SK-N-SH (cell line): ENCODE measurements at regions not wholly inside any gene's neighbourhood (a gene's known extent, or its start where the extent isn't known, plus 50 kb on each side); places are given as distances from the start of the nearest gene placed in this dataset.

ENCODE experiments used
- CTCF ChIA-PET: fragments of 300-600, 350-600 bp; formaldehyde crosslinking; extraction: SDS; loops from one replicate; lab custom pipeline; 2021; lab: Yijun Ruan, JAX
- POLR2A ChIA-PET: fragments of 350-600 bp; sonication (Branson Sonifier 250); formaldehyde crosslinking; extraction: SDS; loops from one replicate; lab custom pipeline; 2020; ENCODE audit warnings: antibody characterized with exemption, inconsistent platforms; lab: Yijun Ruan, JAX
- DNase-seq: peaks from one replicate; pipeline ENCODE4 v3.0.0; 2012
- H2AFZ ChIP-seq: fragments of 200-600 bp; sonication (generic); 2 replicates; pipeline ENCODE4 v1.8.1; 2016; ENCODE audit warnings: antibody characterized with exemption, mild to moderate bottlenecking, low read depth
- H3F3A ChIP-seq: fragments of 200-600 bp; sonication (generic); replicated peaks from 2 replicates; pipeline ENCODE3; 2016; ENCODE audit warnings: antibody characterized with exemption, mild to moderate bottlenecking; ENCODE audit not compliant: insufficient read depth
- H3K27ac ChIP-seq, 2 experiments: fragments of 200-500 bp in 1 of 2; fragments of 200-600 bp in 1 of 2; sonication (Bioruptor generic) in 1 of 2; sonication (generic), shearing (Covaris generic) in 1 of 2; 2 replicates each; pipeline versions ENCODE4 v1.5.1 to v1.6.1; 2014 to 2016; ENCODE audit warnings: low read depth in 2 of 2, inconsistent platforms in 1 of 2, low read length in 1 of 2, mild to moderate bottlenecking in 1 of 2, mixed read lengths in 1 of 2
- H3K27me3 ChIP-seq: fragments of 200-600 bp; sonication (generic), shearing (Covaris generic); 2 replicates; pipeline ENCODE4 v1.6.1; 2016; ENCODE audit warnings: mixed run types; ENCODE audit not compliant: insufficient read depth
- H3K36me3 ChIP-seq, 2 experiments: fragments of 200-500 bp in 1 of 2; fragments of 200-600 bp in 1 of 2; sonication (Bioruptor generic) in 1 of 2; sonication (generic) in 1 of 2; replicated peaks in 1 of 2; 2 replicates each; pipeline versions ENCODE3 to v1.5.1; 2014 to 2016; ENCODE audit warnings: low read length in 1 of 2, mild to moderate bottlenecking in 1 of 2; ENCODE audit not compliant: insufficient read depth in 2 of 2, control insufficient read depth in 1 of 2
- H3K4me1 ChIP-seq, 2 experiments: fragments of 200-500 bp in 1 of 2; fragments of 200-600 bp in 1 of 2; sonication (Bioruptor generic) in 1 of 2; sonication (generic), shearing (Covaris generic) in 1 of 2; 2 replicates each; pipeline versions ENCODE4 v1.5.1 to v1.6.1; 2014 to 2016; ENCODE audit warnings: low read depth in 1 of 2, low read length in 1 of 2, mixed run types in 1 of 2; ENCODE audit not compliant: insufficient read depth in 2 of 2, control insufficient read depth in 1 of 2
- H3K4me2 ChIP-seq: fragments of 200-600 bp; sonication (generic), shearing (Covaris generic); 2 replicates; pipeline ENCODE4 v1.6.1; 2017; ENCODE audit warnings: mixed run types
- H3K4me3 ChIP-seq, 2 experiments: fragments of 200-500 bp in 1 of 2; fragments of 200-600 bp in 1 of 2; sonication (Bioruptor generic) in 1 of 2; sonication (generic), shearing (Covaris generic) in 1 of 2; 2 replicates each; pipeline versions ENCODE4 v1.5.1 to v1.8.1; 2014 to 2016; ENCODE audit warnings: low read depth in 2 of 2, inconsistent platforms in 1 of 2, low read length in 1 of 2, mild to moderate bottlenecking in 1 of 2, mixed read lengths in 1 of 2, moderate library complexity in 1 of 2
- H3K79me2 ChIP-seq: fragments of 200-600 bp; sonication (generic); 2 replicates; pipeline ENCODE4 v1.8.1; 2017; ENCODE audit warnings: mild to moderate bottlenecking; ENCODE audit not compliant: insufficient read depth
- H3K9ac ChIP-seq: fragments of 200-600 bp; sonication (generic); 2 replicates; pipeline ENCODE4 v1.6.1; 2017; ENCODE audit warnings: mixed run types
- H3K9me2 ChIP-seq: fragments of 200-600 bp; sonication (generic); 2 replicates; pipeline ENCODE4 v1.6.1; 2017; ENCODE audit warnings: mixed run types
- H3K9me3 ChIP-seq: fragments of 200-600 bp; sonication (generic); 2 replicates; pipeline ENCODE4 v1.6.1; 2017; ENCODE audit warnings: mixed run types, mild to moderate bottlenecking, moderate library complexity
- H4K20me1 ChIP-seq: fragments of 200-600 bp; sonication (generic); 2 replicates; pipeline ENCODE4 v1.6.1; 2017; ENCODE audit warnings: mild to moderate bottlenecking, mixed run types; ENCODE audit not compliant: insufficient read depth
- FOXJ3 ChIP-seq: sonication (generic); formaldehyde crosslinking; IDR thresholded peaks from 2 replicates; pipeline ENCODE4 v1.5.1; 2020; ENCODE audit warnings: mild to moderate bottlenecking, missing genetic modification reagents
- FOXM1 ChIP-seq: IDR thresholded peaks from 2 replicates; pipeline ENCODE4 v1.4.0; 2012; ENCODE audit warnings: low read depth, mild to moderate bottlenecking
- GATA2 ChIP-seq: sonication (generic); formaldehyde crosslinking; IDR thresholded peaks from 2 replicates; pipeline ENCODE4 v1.5.0; 2020; ENCODE audit warnings: mild to moderate bottlenecking, missing genetic modification reagents
- JUND ChIP-seq: IDR thresholded peaks from 2 replicates; pipeline ENCODE4 v1.4.0; 2012
- NRF1 ChIP-seq: IDR thresholded peaks from 2 replicates; pipeline ENCODE4 v1.6.1; 2012; ENCODE audit warnings: low read depth, mild to moderate bottlenecking, low read length
- RCOR1 ChIP-seq: fragments of 150-350 bp; IDR thresholded peaks from 2 replicates; pipeline ENCODE4 v1.6.1; 2017; ENCODE audit warnings: antibody characterized with exemption, low read length
- RFX5 ChIP-seq: IDR thresholded peaks from 2 replicates; pipeline ENCODE4 v1.6.1; 2012; ENCODE audit warnings: mild to moderate bottlenecking, improper control_type of control experiment, low read length
- SIN3A ChIP-seq: IDR thresholded peaks from 2 replicates; pipeline ENCODE4 v1.6.1; 2012; ENCODE audit warnings: low read depth, mild to moderate bottlenecking, low read length, moderate library complexity, borderline replicate concordance
- TAF1 ChIP-seq: IDR thresholded peaks from 2 replicates; pipeline ENCODE4 v1.6.1; 2012; ENCODE audit warnings: low read depth, mild to moderate bottlenecking, low read length, moderate library complexity, borderline replicate concordance
- YY1 ChIP-seq: IDR thresholded peaks from 2 replicates; pipeline ENCODE4 v1.4.0; 2012; ENCODE audit warnings: low read depth, mild to moderate bottlenecking
- ZBTB33 ChIP-seq: IDR thresholded peaks from 2 replicates; pipeline ENCODE4 v1.4.0; 2012; ENCODE audit warnings: low read depth, borderline replicate concordance
- whole genome bisulfite sequencing: methylation state at CpG from one replicate; pipeline ENCODE4 v1.1.6; 2017; ENCODE audit warnings: low lambda C conversion rate; 5-methylcytosine and 5-hydroxymethylcytosine counted together
- TF ChIP-seq, protein P1 (sequence below): fragments of 200-600 bp; sonication (generic); IDR thresholded peaks from 2 replicates; pipeline ENCODE4 v1.6.1; 2017; ENCODE audit warnings: antibody characterized with exemption, mild to moderate bottlenecking, moderate library complexity
- TF ChIP-seq, protein P2 (sequence below): IDR thresholded peaks from 2 replicates; pipeline ENCODE4; 2012
- TF ChIP-seq, protein P3 (sequence below): IDR thresholded peaks from 2 replicates; pipeline ENCODE4 v1.6.1; 2012; ENCODE audit warnings: mild to moderate bottlenecking, low read depth, low read length, moderate library complexity

DNA sequence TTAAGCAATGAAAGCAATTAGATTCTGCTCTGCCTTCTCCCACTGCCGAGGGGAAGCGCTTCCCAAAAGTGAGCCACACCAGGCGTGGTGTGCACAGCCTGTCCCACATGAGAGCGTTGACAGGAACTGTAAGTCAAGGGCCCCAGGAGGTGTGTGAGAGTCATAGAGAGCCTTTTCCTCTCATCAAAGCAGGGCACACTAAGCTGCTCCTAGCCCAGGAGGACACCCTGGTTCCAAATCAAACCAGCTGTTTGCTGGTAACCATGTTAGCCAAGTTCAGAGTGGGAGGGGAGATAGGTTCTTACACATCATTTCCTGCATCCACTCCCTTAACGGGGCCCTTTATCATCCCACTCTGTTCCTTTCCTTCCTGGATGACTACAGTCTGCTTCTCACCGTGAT, 98.3 kb downstream of the SPTSSA start:
- TF ChIP-seq FOXJ3 (CRISPR knock-in tag) (no peak), SIN3A (no peak), ZBTB33 (no peak), RFX5 (no peak)
- TF ChIP-seq, protein P1, sequence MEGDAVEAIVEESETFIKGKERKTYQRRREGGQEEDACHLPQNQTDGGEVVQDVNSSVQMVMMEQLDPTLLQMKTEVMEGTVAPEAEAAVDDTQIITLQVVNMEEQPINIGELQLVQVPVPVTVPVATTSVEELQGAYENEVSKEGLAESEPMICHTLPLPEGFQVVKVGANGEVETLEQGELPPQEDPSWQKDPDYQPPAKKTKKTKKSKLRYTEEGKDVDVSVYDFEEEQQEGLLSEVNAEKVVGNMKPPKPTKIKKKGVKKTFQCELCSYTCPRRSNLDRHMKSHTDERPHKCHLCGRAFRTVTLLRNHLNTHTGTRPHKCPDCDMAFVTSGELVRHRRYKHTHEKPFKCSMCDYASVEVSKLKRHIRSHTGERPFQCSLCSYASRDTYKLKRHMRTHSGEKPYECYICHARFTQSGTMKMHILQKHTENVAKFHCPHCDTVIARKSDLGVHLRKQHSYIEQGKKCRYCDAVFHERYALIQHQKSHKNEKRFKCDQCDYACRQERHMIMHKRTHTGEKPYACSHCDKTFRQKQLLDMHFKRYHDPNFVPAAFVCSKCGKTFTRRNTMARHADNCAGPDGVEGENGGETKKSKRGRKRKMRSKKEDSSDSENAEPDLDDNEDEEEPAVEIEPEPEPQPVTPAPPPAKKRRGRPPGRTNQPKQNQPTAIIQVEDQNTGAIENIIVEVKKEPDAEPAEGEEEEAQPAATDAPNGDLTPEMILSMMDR = no peak
- Histone ChIP-seq H3K79me2 (no peaks in the 10 kb centered on the region), H3K27me3 (no peaks in the 10 kb centered on the region), H2AFZ (no peak overlapping the region), H3K4me2 (no peak overlapping the region), H3K4me1 (peaks cover 5 to 9% of the 10 kb centered on the region in 2 experiments; a peak in 3 of 4 replicates), H3K27ac (no peak overlapping the region), H3K9me3 (no peaks in the 10 kb centered on the region), H3F3A (peaks cover 3% of the 10 kb centered on the region), H3K9ac (no peak overlapping the region), H3K36me3 (no peaks in the 10 kb centered on the region), H3K4me3 (no peak overlapping the region), H4K20me1 (no peaks in the 10 kb centered on the region), H3K9me2 (no peaks in the 10 kb centered on the region)
- POLR2A ChIA-PET = no interaction called here
- no peak for DNase-seq
- 73% methylated on average over 6 of the region's 6 CpGs for WGBS
- CTCF ChIA-PET = interaction anchor here (0.9 to 3.1 kb wide), 2 partner anchors 32 to 39 kb away, joined by 3 to 15 read pairs; no protein-coding TSS in a partner anchor

DNA sequence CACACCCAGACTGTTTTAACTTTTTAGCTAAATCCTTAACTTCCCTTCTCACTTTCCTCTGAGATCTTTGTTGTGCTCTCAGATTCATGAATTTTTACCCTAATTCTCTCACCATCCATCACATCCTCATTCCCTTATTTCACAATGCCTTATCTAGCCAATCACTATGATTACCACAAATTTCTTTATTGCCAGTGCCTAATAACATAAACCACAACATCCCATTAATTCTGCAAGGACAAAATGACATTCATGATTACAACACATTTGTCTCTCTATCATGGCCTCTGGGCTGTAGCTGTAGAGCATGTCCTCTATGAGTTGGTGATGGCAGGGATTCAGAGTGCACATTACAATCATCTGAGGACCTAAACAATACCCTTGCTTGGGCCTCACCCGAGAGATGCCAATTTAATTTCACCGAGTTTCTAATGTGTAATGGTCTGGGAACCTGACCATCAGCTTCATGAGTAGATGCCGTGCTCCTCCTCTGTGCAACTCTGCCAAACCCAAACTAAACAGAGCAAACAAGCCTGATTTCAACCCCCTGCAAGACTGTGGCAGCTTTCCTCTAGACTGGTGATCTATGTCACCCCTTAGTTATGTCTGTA, 99.3 kb downstream of the SPTSSA start:
- no peaks in the 10 kb centered on the region for H3K79me2 ChIP-seq
- no peaks in the 10 kb centered on the region for H3K36me3 ChIP-seq
- DNase-seq = no peak
- H3K4me1 ChIP-seq = peaks cover 5 to 9% of the 10 kb centered on the region in 2 experiments; a peak in 3 of 4 replicates
- H4K20me1 ChIP-seq = no peaks in the 10 kb centered on the region
- H2AFZ ChIP-seq = no peak overlapping the region
- 86% methylated on average over 3 of the region's 3 CpGs for WGBS
- POLR2A ChIA-PET = no interaction called here
- no peaks in the 10 kb centered on the region for H3K9me3 ChIP-seq
- CTCF ChIA-PET = interaction anchor here (3.1 kb wide), 1 partner anchor 31 kb away, joined by 15 read pairs; no protein-coding TSS in a partner anchor
- H3K9me2 ChIP-seq = no peaks in the 10 kb centered on the region
- H3K4me2 ChIP-seq = no peak overlapping the region
- TF ChIP-seq, protein P2, sequence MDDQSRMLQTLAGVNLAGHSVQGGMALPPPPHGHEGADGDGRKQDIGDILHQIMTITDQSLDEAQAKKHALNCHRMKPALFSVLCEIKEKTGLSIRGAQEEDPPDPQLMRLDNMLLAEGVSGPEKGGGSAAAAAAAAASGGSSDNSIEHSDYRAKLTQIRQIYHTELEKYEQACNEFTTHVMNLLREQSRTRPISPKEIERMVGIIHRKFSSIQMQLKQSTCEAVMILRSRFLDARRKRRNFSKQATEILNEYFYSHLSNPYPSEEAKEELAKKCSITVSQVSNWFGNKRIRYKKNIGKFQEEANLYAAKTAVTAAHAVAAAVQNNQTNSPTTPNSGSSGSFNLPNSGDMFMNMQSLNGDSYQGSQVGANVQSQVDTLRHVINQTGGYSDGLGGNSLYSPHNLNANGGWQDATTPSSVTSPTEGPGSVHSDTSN = no peak
- TF ChIP-seq, protein P3, sequence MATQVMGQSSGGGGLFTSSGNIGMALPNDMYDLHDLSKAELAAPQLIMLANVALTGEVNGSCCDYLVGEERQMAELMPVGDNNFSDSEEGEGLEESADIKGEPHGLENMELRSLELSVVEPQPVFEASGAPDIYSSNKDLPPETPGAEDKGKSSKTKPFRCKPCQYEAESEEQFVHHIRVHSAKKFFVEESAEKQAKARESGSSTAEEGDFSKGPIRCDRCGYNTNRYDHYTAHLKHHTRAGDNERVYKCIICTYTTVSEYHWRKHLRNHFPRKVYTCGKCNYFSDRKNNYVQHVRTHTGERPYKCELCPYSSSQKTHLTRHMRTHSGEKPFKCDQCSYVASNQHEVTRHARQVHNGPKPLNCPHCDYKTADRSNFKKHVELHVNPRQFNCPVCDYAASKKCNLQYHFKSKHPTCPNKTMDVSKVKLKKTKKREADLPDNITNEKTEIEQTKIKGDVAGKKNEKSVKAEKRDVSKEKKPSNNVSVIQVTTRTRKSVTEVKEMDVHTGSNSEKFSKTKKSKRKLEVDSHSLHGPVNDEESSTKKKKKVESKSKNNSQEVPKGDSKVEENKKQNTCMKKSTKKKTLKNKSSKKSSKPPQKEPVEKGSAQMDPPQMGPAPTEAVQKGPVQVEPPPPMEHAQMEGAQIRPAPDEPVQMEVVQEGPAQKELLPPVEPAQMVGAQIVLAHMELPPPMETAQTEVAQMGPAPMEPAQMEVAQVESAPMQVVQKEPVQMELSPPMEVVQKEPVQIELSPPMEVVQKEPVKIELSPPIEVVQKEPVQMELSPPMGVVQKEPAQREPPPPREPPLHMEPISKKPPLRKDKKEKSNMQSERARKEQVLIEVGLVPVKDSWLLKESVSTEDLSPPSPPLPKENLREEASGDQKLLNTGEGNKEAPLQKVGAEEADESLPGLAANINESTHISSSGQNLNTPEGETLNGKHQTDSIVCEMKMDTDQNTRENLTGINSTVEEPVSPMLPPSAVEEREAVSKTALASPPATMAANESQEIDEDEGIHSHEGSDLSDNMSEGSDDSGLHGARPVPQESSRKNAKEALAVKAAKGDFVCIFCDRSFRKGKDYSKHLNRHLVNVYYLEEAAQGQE = no peak
- TF ChIP-seq RCOR1 = no peak
- TF ChIP-seq RFX5 = no peak
- TF ChIP-seq YY1 = no peak
- no peak for TF ChIP-seq FOXM1
- TF ChIP-seq GATA2 = no peak
- TF ChIP-seq, protein P1 = no peak
- TF ChIP-seq JUND = no peak
- no peak for TF ChIP-seq NRF1
- no peak for TF ChIP-seq TAF1
- TF ChIP-seq SIN3A = no peak
- H3K27ac ChIP-seq = no peak overlapping the region
- H3K27me3 ChIP-seq = no peaks in the 10 kb centered on the region
- no peak overlapping the region for H3K9ac ChIP-seq
- H3F3A ChIP-seq = peaks cover 3% of the 10 kb centered on the region
- no peak overlapping the region for H3K4me3 ChIP-seq
